GM21529 (cell line): ENCODE measurements at regions not wholly inside any gene's neighbourhood (a gene's known extent, or its start where the extent isn't known, plus 50 kb on each side); places are given as distances from the start of the nearest gene placed in this dataset.
A peak's percentile ranks its signal among the peaks of the same experiment; 100 is the strongest.
"Not testable (repeated sequence)": the region's sequence is repeated elsewhere in the genome, so short reads cannot be mapped to it uniquely, and the experiment has no call there.

Experiments used
- ATAC-seq: cut with Tn5 transposase; IDR thresholded peaks from one replicate; pipeline ENCODE4 v1.9.1; 2021; ENCODE audit not compliant: unreplicated experiment

- ATAC-seq, result no peak
These were observed 156.1 kb upstream of the NPY start for GRCh38 chr7:24127930-24128329.

DNA sequence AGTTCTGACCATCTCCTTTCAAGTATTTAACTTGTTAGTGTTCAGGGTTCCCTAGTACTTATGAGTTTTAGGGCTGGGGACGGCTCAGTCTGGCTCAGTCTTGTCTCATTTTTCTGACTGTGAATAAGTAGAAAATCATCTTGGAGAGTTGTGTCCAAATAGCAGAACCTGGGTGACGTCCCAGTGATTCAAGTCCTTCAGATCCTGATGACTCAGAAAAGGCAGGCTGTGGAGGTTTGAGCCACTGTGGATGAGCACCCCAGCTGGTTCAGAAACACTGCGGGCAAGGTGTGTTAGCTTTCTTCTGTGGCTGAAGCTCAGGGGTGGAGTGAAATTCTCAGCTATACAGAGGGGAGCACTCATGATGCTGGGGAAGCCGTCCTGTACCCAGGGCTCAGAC lies 154.4 kb upstream of the NPY start:
- no peak for ATAC-seq

GRCh38 chr7:24130631-24131030 lies 153.4 kb upstream of the NPY start:
- no peak for ATAC-seq

DNA sequence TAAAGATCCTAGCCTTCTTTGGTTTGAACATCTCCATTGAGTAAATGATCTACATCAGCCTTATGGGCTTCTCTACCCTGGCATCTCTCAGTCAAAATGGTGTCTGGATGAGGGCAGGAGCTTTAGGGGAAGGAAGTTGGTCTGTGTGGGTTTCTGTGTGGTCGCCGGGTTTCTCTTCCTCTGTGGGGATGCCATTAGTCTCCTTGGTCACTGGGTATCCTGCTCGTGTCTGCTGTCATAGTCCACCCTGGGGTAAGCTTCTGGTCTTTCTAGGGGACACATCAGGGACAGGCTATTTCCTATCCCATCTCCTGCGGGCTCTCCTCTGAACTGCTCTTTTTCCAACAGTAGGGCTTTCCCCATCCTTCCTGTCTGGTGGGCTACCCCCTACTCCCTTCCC lies 150.3 kb upstream of the NPY start:
- peak; percentile 31 for ATAC-seq

DNA sequence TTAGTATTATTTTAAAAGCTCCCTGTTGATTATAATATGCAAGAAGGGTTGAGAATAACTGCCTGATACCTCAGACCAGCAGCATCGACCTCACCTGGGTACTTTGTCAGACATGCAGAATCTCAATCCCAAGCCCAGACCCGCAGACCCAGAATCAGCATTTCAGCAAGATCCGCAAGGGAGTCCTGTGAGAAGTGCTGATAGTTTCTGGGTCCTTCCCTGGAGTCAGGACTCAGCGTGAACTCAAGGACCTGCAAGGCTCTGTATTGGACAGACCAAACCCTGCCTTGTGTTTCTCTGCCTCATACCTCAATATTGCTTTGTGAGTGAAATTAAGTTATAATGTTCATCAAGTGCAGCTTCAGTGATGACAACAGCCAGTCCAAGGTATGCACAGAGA lies 149.5 kb upstream of the NPY start:
- ATAC-seq, result no peak

DNA sequence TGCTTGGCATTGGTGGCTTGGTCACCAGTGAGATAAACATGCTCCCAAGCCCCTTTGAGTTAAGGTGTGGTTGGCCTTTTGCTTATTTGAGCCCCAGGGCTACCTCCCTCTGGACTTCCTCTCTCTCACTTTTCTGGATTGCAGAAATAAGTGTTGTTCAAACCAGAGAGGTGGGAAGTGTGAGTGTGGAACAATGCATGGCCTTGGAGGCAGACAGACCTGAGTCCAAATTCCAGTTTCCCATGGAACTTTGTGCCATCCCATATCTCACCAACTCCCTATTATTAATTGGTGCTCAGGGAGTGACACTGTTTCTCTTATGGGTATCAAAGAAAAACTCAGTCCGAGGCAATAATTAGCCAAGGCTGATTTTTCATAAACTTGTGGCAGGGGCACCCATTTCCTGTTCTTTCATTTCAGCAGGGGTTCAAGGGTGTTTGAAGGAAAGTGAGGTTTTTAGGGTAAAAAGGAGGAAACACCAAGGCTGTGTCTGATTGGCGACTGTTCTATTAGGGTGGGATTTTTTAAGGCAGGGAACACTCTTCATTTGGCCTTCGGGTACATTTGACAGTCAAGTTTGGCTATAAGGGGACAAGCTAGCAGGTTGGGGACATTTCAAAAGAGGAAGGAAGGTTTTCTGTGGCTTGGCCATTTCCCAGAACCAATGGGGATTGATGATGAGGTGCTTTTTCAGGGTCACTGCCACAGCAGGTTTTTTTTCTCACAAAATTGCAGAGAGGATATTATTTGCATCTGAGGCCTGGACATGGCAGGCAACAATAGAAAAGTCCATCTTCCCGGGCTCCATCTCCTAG lies 148.8 kb upstream of the NPY start:
- peak; percentile 79 for ATAC-seq

- no peak for ATAC-seq
These were observed 146.7 kb upstream of the NPY start for GRCh38 chr7:24137338-24137737.

DNA sequence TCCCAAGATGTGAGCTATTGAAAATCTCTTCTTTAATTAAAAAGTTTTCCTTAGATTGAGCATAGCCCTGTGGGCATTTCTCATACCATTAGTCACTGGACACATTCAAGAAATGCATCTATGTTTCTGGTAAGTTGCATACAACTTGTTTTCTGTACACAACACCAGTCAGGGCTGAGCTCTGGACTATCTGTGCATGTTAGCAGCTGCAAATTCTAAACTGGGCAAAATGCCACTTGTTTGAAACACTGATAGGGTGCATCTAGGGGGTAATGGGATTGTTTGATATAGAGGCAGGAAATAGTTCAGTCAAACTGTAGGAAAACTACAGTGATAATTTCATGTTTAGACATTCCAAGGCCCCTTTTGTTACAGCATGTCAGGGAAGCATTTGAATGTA lies 145.6 kb upstream of the NPY start:
- no peak for ATAC-seq

DNA sequence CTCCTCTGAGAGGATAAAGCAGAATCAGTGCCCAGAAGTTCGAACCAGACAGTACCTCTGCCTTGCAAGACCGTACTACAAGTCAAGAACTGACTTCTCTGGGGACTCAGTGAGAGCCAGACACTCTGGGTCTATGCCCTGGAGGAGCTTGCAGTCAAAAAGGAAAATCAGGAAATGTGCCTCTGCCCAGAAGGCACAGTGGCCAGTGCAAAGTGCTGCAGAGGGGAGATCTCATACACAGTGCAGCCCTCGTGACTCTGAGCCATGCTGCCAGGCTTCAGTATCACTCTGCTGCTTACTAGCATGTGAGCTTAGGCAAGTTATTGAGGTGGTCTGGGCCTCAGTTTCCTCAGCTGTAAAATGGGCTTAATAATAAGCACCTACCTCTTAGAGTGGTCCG lies 144.0 kb upstream of the NPY start:
- ATAC-seq, result no peak

GRCh38 chr7:24141874-24142509 lies 142.0 kb upstream of the NPY start:
- no peak for ATAC-seq

- ATAC-seq, result no peak
These were observed 140.4 kb upstream of the NPY start for GRCh38 chr7:24143547-24143946.

GRCh38 chr7:24151944-24152343 lies 132.0 kb upstream of the NPY start:
- no peak for ATAC-seq

DNA sequence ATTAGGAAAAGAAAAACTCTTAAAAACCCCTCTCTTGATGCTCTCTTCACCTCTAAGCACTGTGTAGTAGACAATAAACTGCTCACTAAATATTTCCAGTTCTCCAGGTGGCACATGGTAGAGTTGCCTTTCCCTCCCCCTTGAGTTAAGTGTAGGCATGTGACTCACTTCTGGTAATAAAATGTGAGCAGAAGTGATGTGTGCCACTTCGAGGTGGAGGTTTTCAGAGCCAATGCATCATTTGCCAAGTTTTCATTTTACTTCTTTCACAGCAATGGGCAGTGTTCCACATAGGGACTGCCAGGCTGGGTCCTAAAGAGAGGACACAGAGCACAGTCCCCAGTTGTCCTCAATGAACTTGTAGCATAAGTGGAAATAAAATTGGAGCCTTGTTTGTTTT lies 131.6 kb upstream of the NPY start:
- no peak for ATAC-seq

GRCh38 chr7:24152877-24153472 lies 131.0 kb upstream of the NPY start:
- no peak for ATAC-seq

GRCh38 chr7:24157666-24158065 lies 126.3 kb upstream of the NPY start:
- ATAC-seq, result no peak

DNA sequence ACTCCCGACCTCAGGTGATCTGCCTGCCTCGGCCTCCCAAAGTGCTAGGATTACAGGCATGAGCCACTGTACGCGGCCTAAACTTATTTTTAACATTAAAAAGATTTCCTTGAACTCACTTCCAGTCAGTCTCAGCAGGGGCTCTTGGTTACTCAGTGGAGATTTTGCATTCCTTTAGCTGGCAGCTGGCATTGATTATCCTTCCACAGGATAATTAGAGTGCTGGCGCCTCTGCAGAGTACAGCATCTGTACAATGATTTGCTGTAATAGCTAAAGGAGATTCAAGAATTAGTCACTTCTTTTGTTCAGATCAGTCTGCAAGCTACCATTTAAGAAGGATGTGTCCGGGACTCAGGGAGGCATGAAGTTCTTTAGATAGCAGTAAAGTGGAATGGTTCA lies 125.0 kb upstream of the NPY start:
- ATAC-seq, result no peak

GRCh38 chr7:24164401-24164800 lies 119.6 kb upstream of the NPY start:
- no peak for ATAC-seq

GRCh38 chr7:24169077-24169624 lies 114.8 kb upstream of the NPY start:
- ATAC-seq, result no peak

- not testable (repeated sequence) for ATAC-seq
These were observed 112.0 kb upstream of the NPY start for GRCh38 chr7:24171951-24172350.

- no peak for ATAC-seq
These were observed 111.1 kb upstream of the NPY start for GRCh38 chr7:24172856-24173255.

DNA sequence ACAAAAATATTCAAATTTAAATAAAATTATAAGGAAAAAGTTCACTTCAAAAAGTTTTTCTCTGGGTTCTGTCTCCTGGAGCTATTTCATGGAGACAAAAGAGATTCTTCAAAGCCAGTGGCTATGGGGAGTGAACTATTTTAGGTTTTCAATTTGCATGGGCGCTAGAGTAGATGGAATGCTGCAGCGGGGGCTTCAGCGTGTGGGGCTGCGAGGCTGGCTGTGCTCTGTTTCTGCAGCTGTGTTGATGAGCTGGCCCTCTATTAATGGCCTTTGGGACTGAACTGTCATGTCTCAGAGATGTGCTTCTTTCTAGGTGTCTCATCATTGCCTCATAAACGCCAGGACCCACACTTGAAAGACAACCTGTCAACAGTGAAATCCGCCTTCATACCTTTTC lies 108.4 kb upstream of the NPY start:
- no peak for ATAC-seq
